Stomach (tissue), 8 donors: ENCODE measurements at regions not wholly inside any gene's neighbourhood (a gene's known extent, or its start where the extent isn't known, plus 50 kb on each side); places are given as distances from the start of the nearest gene placed in this dataset.
A peak's percentile ranks its signal among the peaks of the same experiment; 100 is the strongest.

Experiments
- DNase-seq, 2 donors: peaks; one replicate each; pipeline versions ENCODE4 v3.0.0 to v3.0.0-alpha.2; 2013 to 2019
- H3K27ac ChIP-seq, 5 donors: fragments of 200-600 bp in 4 of 5; sonication (generic) in 4 of 5; one replicate each; pipeline ENCODE4 v1.5.1; 2013 to 2019; ENCODE audit warnings: mild to moderate bottlenecking in 1 of 5, moderate library complexity in 1 of 5
- H3K27me3 ChIP-seq, 3 donors: fragments of 200-600 bp; sonication (generic); one replicate each; pipeline ENCODE4 v1.5.1; 2017 to 2019; ENCODE audit warnings: mixed run types in 1 of 3
- H3K36me3 ChIP-seq, 4 donors: fragments of 200-600 bp; sonication (generic); 1 replicate in 3 of 4; 2 replicates in 1 of 4; pipeline ENCODE4 v1.5.1; 2016 to 2019
- H3K4me1 ChIP-seq, 4 donors: fragments of 200-600 bp; sonication (generic); one replicate each; pipeline ENCODE4 v1.5.1; 2016 to 2019
- H3K4me3 ChIP-seq, 4 donors: fragments of 200-600 bp; sonication (generic) in 3 of 4; one replicate each; pipeline ENCODE4 v1.5.1; 2016 to 2019; ENCODE audit warnings: mild to moderate bottlenecking in 1 of 4
- H3K9me3 ChIP-seq, 4 donors: fragments of 200-600 bp; sonication (generic); one replicate each; pipeline ENCODE4 v1.5.1; 2016 to 2019
- EP300 ChIP-seq: sonication (generic); formaldehyde crosslinking; IDR thresholded peaks from one replicate; pipeline ENCODE4 v1.6.1; 2017; ENCODE audit warnings: antibody characterized with exemption
- POLR2A ChIP-seq, 4 donors: fragments of 450-650 bp; IDR thresholded peaks; one replicate each; pipeline ENCODE4 v1.6.1; 2016; ENCODE audit warnings: antibody characterized with exemption in 4 of 4, control low read depth in 2 of 4, mild to moderate bottlenecking in 1 of 4, moderate library complexity in 1 of 4
- POLR2AphosphoS5 ChIP-seq, 3 donors: sonication (generic); formaldehyde crosslinking; IDR thresholded peaks; one replicate each; pipeline ENCODE4 v1.6.1; 2016; ENCODE audit warnings: antibody characterized with exemption in 3 of 3
- WGBS, 5 donors: extraction: QIAGEN DNeasy Blood & Tissue Kit in 3 of 5; methylation state at CpG; one replicate each; pipeline versions ENCODE4 v1.1.5 to v1.1.7; 2013 to 2018; 5-methylcytosine and 5-hydroxymethylcytosine counted together
- intact Hi-C: fragments of 100-400 bp; cut with DNase I; formaldehyde crosslinking; loops from one replicate; pipeline ENCODE4 v1.15.1; 2023; ENCODE audit warnings: low total_unique reads
- TF ChIP-seq, protein P1 (sequence below), 7 experiments: fragments of 450-650 bp in 4 of 7; fragments of 200-600 bp in 3 of 7; sonication (generic) in 3 of 7; IDR thresholded peaks; one replicate each; pipeline ENCODE4 v1.5.1; 2016 to 2019; ENCODE audit warnings: antibody characterized with exemption in 7 of 7, control low read depth in 2 of 7, mild to moderate bottlenecking in 1 of 7
- donor health status: healthy with polysubstance abuse.
- donor health status: Bipolar disorder and iron deficiency.
- donor health status: healthy.

DNA sequence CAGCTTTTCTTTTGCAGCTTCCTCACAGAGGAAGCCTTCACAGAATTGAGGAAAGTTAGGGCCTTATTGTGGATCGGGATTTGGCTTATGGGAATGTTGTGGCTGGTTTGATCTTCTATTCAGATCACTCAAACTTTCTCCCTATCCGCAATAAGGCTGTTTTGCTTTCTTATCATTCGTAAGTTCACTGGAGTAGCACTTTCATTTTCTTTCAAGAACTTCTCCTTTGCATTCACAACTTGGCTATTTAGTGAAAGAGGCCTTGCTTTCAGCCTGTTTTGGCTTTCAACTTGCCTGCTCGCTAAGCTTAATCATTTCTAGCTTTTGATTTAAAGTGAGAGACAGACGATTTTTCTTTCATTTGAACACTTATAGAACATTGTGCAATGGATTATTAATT lies 181.9 kb upstream of the B3GALT2 start:
- H3K27me3 ChIP-seq: no peaks in the 10 kb centered on the region
- DNase-seq: no peak
- H3K4me3 ChIP-seq: no peak overlapping the region
- WGBS, 5 donors: 18 to 49% (median 35%) methylated on average over 5 of the region's 5 CpGs
- H3K9me3 ChIP-seq: no peaks in the 10 kb centered on the region
- H3K27ac ChIP-seq: peak overlapping the region in 2 of 5 donors; percentile 40 to 55
- H3K36me3 ChIP-seq: no peaks in the 10 kb centered on the region
- intact Hi-C loops: no loop called here
- peaks cover 0 to 13% (median 0%) of the 10 kb centered on the region in 4 donors for H3K4me1 ChIP-seq
- TF ChIP-seq POLR2AphosphoS5 (IDR thresholded peaks at IDR 0.05) (no peak), POLR2A (IDR thresholded peaks at IDR 0.05) (no peak), EP300 (no peak)
- TF ChIP-seq, protein P1, sequence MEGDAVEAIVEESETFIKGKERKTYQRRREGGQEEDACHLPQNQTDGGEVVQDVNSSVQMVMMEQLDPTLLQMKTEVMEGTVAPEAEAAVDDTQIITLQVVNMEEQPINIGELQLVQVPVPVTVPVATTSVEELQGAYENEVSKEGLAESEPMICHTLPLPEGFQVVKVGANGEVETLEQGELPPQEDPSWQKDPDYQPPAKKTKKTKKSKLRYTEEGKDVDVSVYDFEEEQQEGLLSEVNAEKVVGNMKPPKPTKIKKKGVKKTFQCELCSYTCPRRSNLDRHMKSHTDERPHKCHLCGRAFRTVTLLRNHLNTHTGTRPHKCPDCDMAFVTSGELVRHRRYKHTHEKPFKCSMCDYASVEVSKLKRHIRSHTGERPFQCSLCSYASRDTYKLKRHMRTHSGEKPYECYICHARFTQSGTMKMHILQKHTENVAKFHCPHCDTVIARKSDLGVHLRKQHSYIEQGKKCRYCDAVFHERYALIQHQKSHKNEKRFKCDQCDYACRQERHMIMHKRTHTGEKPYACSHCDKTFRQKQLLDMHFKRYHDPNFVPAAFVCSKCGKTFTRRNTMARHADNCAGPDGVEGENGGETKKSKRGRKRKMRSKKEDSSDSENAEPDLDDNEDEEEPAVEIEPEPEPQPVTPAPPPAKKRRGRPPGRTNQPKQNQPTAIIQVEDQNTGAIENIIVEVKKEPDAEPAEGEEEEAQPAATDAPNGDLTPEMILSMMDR (IDR thresholded peaks at IDR 0.05): no peak

DNA sequence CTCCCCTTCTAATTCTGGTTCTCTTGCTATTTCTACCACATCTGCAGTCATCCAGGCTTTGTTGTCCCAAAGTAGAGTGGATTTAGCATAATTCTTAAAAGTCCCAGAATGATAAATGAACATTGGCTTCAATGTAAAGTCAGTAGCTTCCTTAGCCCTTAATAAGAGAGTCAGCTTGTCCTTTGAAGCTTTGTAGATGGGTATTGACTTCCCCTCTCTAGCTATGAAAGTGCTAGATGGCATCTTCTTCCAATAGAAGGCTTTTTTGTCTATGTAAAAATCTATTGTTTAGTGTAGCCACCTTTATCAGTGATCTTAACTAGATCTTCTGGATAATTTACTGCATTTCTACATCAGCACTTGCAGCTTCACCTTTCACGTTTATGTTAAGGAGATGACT lies 181.4 kb upstream of the B3GALT2 start:
- no peaks in the 10 kb centered on the region for H3K27me3 ChIP-seq
- no peak overlapping the region for H3K4me3 ChIP-seq
- no peaks in the 10 kb centered on the region for H3K9me3 ChIP-seq
- H3K36me3 ChIP-seq: no peaks in the 10 kb centered on the region
- TF ChIP-seq EP300 (no peak), POLR2A (IDR thresholded peaks at IDR 0.05) (no peak), POLR2AphosphoS5 (IDR thresholded peaks at IDR 0.05) (no peak)
- TF ChIP-seq, protein P1 (IDR thresholded peaks at IDR 0.05): no peak
- 10 to 55% (median 32%) methylated on average over 1 of the region's 1 CpG for WGBS, 5 donors
- intact Hi-C loops: no loop called here
- DNase-seq: no peak
- H3K27ac ChIP-seq: peak overlapping the region in 2 of 5 donors; percentile 40 to 55
- H3K4me1 ChIP-seq: peaks cover 0 to 13% (median 0%) of the 10 kb centered on the region in 4 donors

DNA sequence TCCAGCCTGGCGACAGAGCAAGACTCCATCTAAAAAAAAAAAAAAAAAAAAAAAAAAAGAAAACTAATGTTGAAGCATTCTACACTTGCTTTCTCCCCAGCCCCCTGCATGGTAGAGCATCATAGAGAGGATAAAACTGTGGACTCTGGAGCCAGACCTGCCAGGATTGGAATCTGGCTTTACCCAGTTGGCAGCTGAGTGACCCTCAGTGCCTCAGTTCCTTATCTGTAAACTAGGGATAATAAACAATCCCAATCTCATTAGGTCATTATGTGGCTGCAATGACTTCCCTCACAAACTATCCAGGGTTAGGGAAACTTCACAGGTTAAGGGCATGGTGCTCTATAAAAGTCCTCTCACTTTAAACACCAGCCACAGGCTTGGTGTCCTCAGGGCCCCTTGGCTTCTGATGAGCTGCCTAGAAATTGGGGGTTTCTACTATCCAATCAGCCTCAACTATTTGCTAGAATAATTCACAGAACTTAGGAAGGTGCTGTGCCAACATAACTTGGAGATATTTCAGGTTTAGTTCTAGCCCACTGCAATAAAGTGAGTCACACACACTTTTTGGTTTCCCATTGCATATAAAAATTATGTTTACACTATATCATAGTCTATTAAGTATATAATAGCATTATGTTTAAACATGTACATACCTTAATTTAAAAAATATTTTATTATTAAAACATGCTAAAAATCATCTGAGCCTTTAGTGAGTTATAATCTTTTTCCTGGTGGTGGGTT lies 180.5 kb upstream of the B3GALT2 start:
- no peak for TF ChIP-seq POLR2A (IDR thresholded peaks at IDR 0.05)
- TF ChIP-seq, protein P1 (IDR thresholded peaks at IDR 0.05): no peak
- TF ChIP-seq POLR2AphosphoS5 (IDR thresholded peaks at IDR 0.05): no peak
- TF ChIP-seq EP300: no peak
- DNase-seq: no peak

DNA sequence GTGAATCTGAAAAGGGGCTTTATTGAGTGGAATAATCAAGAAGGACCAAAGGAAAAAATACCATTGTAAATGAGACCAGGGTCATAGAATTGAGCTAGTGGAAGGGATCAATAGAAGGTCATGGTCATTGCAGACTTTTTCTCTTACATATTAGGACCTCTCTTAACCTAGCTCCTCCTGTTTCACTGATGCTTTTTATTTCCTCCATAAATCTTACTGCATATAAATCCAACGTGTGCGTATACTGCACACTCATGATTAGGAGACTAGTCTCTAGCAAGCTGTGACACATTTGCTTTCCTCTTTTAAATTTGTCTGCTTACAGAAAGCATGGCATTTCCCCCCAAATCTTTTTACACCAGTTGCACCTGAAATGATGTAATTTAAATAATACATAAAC lies 179.6 kb upstream of the B3GALT2 start:
- Histone ChIP-seq H3K4me1 (peaks cover 0 to 13% (median 0%) of the 10 kb centered on the region in 4 donors), H3K36me3 (no peaks in the 10 kb centered on the region), H3K4me3 (no peak overlapping the region), H3K9me3 (no peaks in the 10 kb centered on the region), H3K27me3 (no peaks in the 10 kb centered on the region), H3K27ac (no peak overlapping the region)
- intact Hi-C loops: no loop called here
- 88 to 96% (median 93%) methylated on average over 2 of the region's 2 CpGs for WGBS, 5 donors
- TF ChIP-seq POLR2AphosphoS5 (IDR thresholded peaks at IDR 0.05) (no peak), POLR2A (IDR thresholded peaks at IDR 0.05) (no peak), EP300 (no peak)
- TF ChIP-seq, protein P1 (IDR thresholded peaks at IDR 0.05): no peak
- no peak for DNase-seq

More for the DNA sequence above, 180.5 kb upstream of the B3GALT2 start:
- no peaks in the 10 kb centered on the region for H3K9me3 ChIP-seq
- H3K27ac ChIP-seq: no peak overlapping the region
- WGBS, 5 donors: 86 to 100% (median 93%) methylated on average over 1 of the region's 1 CpG; no CpG with 5 or more reads in 2 of the 5 donors
- no peak overlapping the region for H3K4me3 ChIP-seq
- H3K36me3 ChIP-seq: no peaks in the 10 kb centered on the region
- H3K27me3 ChIP-seq: no peaks in the 10 kb centered on the region
- intact Hi-C loops: no loop called here
- peaks cover 0 to 13% (median 0%) of the 10 kb centered on the region in 4 donors for H3K4me1 ChIP-seq
